ENCODE measurements at regions not wholly inside any gene's neighbourhood (a gene's known extent, or its start where the extent isn't known, plus 50 kb on each side); places are given as distances from the start of the nearest gene placed in this dataset.

DNA sequence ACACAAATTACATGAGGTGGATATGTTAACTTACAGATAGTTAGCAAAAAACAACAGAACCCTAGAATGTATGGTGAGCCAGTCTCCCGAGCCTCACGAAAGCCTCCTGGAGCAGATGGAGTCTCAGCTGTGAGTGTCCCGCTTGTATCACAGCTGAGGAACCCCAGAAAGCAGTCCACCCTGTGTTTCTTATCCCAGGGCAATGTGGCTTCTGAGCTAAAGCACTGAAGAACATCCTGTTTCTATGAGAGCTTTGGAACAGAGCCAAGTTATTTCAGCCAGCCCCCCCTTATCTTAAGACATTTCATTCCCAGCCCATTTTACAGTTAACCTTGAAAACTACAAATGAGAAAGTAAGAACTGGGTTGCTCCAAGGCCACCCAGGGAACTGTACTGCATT, 1220.9 kb upstream of the CDH6 start:
- Histone ChIP-seq H3K4me3 (replicated peaks; ENCODE audit: low read depth, low read length) (no peak overlapping the region), H3K27me3 (replicated peaks; ENCODE audit: control insufficient read depth, insufficient read depth, low read length) (no peaks in the 10 kb centered on the region), H3K36me3 (ENCODE audit: control insufficient read depth, insufficient read depth, low read length) (no peaks in the 10 kb centered on the region)
- TF ChIP-seq, protein P1, sequence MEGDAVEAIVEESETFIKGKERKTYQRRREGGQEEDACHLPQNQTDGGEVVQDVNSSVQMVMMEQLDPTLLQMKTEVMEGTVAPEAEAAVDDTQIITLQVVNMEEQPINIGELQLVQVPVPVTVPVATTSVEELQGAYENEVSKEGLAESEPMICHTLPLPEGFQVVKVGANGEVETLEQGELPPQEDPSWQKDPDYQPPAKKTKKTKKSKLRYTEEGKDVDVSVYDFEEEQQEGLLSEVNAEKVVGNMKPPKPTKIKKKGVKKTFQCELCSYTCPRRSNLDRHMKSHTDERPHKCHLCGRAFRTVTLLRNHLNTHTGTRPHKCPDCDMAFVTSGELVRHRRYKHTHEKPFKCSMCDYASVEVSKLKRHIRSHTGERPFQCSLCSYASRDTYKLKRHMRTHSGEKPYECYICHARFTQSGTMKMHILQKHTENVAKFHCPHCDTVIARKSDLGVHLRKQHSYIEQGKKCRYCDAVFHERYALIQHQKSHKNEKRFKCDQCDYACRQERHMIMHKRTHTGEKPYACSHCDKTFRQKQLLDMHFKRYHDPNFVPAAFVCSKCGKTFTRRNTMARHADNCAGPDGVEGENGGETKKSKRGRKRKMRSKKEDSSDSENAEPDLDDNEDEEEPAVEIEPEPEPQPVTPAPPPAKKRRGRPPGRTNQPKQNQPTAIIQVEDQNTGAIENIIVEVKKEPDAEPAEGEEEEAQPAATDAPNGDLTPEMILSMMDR (IDR thresholded peaks at IDR 0.05; ENCODE audit: insufficient read depth, low read length, poor library complexity, severe bottlenecking): no peak
- DNase-seq (ENCODE audit: extremely low read depth, insufficient read length): no peak

DNA sequence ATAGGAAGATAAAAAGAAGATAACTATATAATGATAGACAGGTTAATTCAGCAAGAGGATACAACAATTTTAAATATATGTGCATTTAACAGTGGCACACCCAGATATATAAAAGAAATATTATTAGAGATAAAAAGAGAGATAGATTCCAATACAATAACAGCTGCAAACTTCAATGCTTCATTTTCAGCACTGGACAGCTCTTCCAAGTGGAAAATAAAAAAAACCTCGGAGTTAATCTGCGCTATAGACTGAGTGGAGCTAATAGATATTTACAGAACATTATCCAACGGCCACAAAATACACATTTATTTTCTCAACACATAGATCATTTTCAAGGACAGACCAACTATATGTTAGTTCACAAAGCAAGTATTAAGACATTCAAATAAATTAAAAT, 1229.5 kb upstream of the CDH6 start:
- H3K27me3 ChIP-seq (replicated peaks; ENCODE audit: control insufficient read depth, insufficient read depth, low read length): no peaks in the 10 kb centered on the region
- H3K4me3 ChIP-seq (replicated peaks; ENCODE audit: low read depth, low read length): no peak overlapping the region
- no peaks in the 10 kb centered on the region for H3K36me3 ChIP-seq (ENCODE audit: control insufficient read depth, insufficient read depth, low read length)
- TF ChIP-seq, protein P1 (IDR thresholded peaks at IDR 0.05; ENCODE audit: insufficient read depth, low read length, poor library complexity, severe bottlenecking): no peak
- DNase-seq (ENCODE audit: extremely low read depth, insufficient read length): no peak

DNA sequence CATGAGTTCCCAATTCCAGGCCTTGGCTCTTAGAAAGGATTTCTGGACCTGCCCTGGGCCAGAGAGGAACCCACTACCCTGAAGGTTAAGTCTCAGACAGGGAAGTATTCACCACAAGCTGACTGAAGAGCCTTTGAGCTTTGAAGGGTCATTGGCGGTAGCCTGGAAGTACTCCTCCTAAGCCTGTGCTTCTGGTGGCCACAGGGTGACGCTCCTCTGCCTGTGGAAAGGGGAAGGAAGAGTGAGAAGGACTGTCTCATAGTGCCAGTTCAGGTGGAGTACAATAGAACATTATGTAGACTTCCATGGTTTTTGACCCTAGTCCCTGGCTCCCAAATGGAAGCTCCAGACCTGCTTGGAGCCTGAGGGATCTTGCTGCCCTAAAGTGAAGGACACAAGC, 1233.2 kb upstream of the CDH6 start:
- Histone ChIP-seq H3K36me3 (ENCODE audit: control insufficient read depth, insufficient read depth, low read length) (no peaks in the 10 kb centered on the region), H3K4me3 (replicated peaks; ENCODE audit: low read depth, low read length) (no peak overlapping the region), H3K27me3 (replicated peaks; ENCODE audit: control insufficient read depth, insufficient read depth, low read length) (no peaks in the 10 kb centered on the region)
- no peak for DNase-seq (ENCODE audit: extremely low read depth, insufficient read length)
- TF ChIP-seq, protein P1 (IDR thresholded peaks at IDR 0.05; ENCODE audit: insufficient read depth, low read length, poor library complexity, severe bottlenecking): no peak

DNA sequence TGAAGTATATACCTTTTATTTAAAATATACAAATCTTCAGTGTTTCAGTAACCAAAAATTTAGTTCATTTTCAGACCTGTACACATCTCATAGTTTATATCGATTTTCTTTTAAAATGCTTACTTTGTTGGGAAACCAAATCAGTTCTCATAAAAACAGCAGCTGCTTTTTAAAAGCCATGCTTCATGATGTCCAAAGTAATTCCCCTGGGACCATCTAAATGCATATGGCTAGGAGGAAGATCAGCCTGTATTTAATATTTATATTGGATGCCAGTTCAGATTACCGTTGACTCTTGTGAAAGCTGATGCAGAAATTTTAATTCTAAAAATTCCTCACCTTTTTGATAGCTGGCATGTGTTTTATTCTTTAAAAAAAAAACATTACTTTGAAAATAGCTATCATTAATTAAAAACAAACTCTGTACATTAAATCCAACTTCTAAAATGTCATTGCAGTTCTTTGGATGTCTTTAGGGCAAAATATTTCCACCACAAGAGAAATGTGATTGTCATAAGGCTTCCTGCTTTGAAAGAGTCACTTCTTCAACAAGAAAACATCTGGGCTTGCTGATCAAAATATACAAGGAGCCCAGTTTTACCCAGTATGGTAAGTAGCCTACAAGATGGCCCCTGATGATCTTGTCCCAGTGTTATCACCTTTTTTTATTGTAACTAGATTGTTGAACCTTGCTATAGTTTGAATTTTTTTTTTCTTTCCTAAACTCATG, 1242.9 kb upstream of the CDH6 start:
- Histone ChIP-seq H3K27me3 (replicated peaks; ENCODE audit: control insufficient read depth, insufficient read depth, low read length) (no peaks in the 10 kb centered on the region), H3K4me3 (replicated peaks; ENCODE audit: low read depth, low read length) (no peak overlapping the region), H3K36me3 (ENCODE audit: control insufficient read depth, insufficient read depth, low read length) (no peaks in the 10 kb centered on the region)
- TF ChIP-seq, protein P1 (IDR thresholded peaks at IDR 0.05; ENCODE audit: insufficient read depth, low read length, poor library complexity, severe bottlenecking): no peak
- DNase-seq (ENCODE audit: extremely low read depth, insufficient read length): no peak

DNA sequence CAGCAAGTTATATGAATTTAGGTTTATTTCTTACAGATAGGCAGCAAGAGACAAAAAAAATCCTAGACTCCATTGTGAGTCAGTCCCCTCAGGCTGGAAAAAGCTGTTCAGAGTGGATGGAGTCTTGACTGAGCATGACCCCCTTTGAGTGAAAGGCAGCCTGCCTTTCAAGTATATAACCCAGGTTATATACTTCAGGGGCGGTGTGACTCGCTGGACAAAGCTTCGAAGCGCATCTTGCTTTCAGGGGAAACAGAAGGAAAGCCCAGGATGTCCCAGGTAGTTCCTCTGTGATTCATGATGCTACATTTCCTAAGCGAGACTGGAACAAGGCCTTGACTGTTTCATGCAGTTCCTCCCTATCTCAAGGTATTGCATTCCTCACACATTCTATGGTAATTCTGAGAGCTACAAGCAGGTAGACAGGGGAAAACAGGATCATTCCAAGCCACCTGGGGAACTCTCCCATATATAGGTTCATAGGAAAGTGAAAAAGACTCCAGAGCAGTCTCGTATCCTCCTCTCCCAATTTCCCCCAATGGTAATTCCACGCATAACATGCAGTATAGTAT, 1244.1 kb upstream of the CDH6 start:
- Histone ChIP-seq H3K4me3 (replicated peaks; ENCODE audit: low read depth, low read length) (no peak overlapping the region), H3K27me3 (replicated peaks; ENCODE audit: control insufficient read depth, insufficient read depth, low read length) (no peaks in the 10 kb centered on the region), H3K36me3 (ENCODE audit: control insufficient read depth, insufficient read depth, low read length) (no peaks in the 10 kb centered on the region)
- no peak for DNase-seq (ENCODE audit: extremely low read depth, insufficient read length)
- TF ChIP-seq, protein P1 (IDR thresholded peaks at IDR 0.05; ENCODE audit: insufficient read depth, low read length, poor library complexity, severe bottlenecking): no peak

Data from GM06990 (cell line).